ENCODE measurements at regions not wholly inside any gene's neighbourhood (a gene's known extent, or its start where the extent isn't known, plus 50 kb on each side); places are given as distances from the start of the nearest gene placed in this dataset.

DNA sequence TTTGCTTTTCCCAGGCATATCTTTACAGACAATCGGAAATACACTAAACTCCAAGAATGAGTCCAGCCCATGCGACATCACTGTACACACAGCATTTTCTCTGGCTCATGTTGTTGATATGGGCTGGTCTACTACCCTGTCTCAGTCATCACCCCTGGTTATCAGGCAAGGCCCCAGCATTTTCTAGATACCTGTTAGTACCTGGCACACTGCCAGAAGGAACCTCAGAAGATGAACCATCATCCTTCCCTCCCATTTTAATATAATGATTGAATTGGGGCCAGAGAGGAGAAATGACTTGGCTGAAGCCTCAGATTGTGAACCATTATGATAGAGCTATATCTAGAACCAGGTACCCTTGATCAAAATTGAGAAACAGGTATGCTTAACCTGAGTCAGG, 406.2 kb downstream of the CDH11 start:
- H3K27ac ChIP-seq (replicated peaks), result no peak overlapping the region
- TF ChIP-seq POLR2AphosphoS5 (IDR thresholded peaks at IDR 0.05; ENCODE audit: low read depth) (no peak), GABPA (IDR thresholded peaks at IDR 0.05; ENCODE audit: low read depth) (no peak), SPI1 (IDR thresholded peaks at IDR 0.05; ENCODE audit: borderline replicate concordance, low read depth) (no peak)
- TF ChIP-seq, protein P1, sequence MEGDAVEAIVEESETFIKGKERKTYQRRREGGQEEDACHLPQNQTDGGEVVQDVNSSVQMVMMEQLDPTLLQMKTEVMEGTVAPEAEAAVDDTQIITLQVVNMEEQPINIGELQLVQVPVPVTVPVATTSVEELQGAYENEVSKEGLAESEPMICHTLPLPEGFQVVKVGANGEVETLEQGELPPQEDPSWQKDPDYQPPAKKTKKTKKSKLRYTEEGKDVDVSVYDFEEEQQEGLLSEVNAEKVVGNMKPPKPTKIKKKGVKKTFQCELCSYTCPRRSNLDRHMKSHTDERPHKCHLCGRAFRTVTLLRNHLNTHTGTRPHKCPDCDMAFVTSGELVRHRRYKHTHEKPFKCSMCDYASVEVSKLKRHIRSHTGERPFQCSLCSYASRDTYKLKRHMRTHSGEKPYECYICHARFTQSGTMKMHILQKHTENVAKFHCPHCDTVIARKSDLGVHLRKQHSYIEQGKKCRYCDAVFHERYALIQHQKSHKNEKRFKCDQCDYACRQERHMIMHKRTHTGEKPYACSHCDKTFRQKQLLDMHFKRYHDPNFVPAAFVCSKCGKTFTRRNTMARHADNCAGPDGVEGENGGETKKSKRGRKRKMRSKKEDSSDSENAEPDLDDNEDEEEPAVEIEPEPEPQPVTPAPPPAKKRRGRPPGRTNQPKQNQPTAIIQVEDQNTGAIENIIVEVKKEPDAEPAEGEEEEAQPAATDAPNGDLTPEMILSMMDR (IDR thresholded peaks at IDR 0.05; ENCODE audit: insufficient read depth, low read length), result no peak
- TF ChIP-seq, protein P2, sequence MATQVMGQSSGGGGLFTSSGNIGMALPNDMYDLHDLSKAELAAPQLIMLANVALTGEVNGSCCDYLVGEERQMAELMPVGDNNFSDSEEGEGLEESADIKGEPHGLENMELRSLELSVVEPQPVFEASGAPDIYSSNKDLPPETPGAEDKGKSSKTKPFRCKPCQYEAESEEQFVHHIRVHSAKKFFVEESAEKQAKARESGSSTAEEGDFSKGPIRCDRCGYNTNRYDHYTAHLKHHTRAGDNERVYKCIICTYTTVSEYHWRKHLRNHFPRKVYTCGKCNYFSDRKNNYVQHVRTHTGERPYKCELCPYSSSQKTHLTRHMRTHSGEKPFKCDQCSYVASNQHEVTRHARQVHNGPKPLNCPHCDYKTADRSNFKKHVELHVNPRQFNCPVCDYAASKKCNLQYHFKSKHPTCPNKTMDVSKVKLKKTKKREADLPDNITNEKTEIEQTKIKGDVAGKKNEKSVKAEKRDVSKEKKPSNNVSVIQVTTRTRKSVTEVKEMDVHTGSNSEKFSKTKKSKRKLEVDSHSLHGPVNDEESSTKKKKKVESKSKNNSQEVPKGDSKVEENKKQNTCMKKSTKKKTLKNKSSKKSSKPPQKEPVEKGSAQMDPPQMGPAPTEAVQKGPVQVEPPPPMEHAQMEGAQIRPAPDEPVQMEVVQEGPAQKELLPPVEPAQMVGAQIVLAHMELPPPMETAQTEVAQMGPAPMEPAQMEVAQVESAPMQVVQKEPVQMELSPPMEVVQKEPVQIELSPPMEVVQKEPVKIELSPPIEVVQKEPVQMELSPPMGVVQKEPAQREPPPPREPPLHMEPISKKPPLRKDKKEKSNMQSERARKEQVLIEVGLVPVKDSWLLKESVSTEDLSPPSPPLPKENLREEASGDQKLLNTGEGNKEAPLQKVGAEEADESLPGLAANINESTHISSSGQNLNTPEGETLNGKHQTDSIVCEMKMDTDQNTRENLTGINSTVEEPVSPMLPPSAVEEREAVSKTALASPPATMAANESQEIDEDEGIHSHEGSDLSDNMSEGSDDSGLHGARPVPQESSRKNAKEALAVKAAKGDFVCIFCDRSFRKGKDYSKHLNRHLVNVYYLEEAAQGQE (IDR thresholded peaks at IDR 0.05; ENCODE audit: insufficient replicate concordance, low read depth), result no peak
- DNase-seq (ENCODE audit: low read depth in 1 of 2, low spot score in 1 of 2), result no peak
- H3K4me3 ChIP-seq (replicated peaks; ENCODE audit: insufficient read depth, low read length), result no peak overlapping the region
- no peaks in the 10 kb centered on the region for H3K27me3 ChIP-seq (ENCODE audit: insufficient read depth, poor library complexity, severe bottlenecking)

DNA sequence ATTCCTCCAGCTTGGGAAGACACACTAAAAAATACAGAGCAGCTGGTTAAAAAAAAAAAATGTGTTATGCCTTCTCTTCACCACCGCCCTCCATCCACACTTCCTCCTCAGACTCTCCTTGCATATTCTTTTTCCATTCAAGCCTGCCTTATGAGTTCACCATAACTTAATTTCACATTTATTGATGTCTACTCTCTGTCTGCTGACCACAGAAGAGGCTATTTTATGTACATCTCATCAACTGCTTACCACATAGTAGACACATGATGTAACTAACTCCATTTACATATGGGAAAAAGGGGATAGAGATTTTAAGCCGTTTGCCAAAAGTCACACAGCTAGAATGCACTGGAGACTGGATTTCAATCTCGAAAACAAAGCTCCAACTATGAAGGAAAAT, 409.8 kb downstream of the CDH11 start:
- no peaks in the 10 kb centered on the region for H3K27me3 ChIP-seq (ENCODE audit: insufficient read depth, poor library complexity, severe bottlenecking)
- no peak for DNase-seq (ENCODE audit: low read depth in 1 of 2, low spot score in 1 of 2)
- no peak overlapping the region for H3K4me3 ChIP-seq (replicated peaks; ENCODE audit: insufficient read depth, low read length)
- no peak for TF ChIP-seq POLR2AphosphoS5 (IDR thresholded peaks at IDR 0.05; ENCODE audit: low read depth)
- no peak for TF ChIP-seq GABPA (IDR thresholded peaks at IDR 0.05; ENCODE audit: low read depth)
- TF ChIP-seq, protein P2 (IDR thresholded peaks at IDR 0.05; ENCODE audit: insufficient replicate concordance, low read depth), result no peak
- TF ChIP-seq, protein P1 (IDR thresholded peaks at IDR 0.05; ENCODE audit: insufficient read depth, low read length), result no peak
- no peak for TF ChIP-seq SPI1 (IDR thresholded peaks at IDR 0.05; ENCODE audit: borderline replicate concordance, low read depth)
- no peak overlapping the region for H3K27ac ChIP-seq (replicated peaks)

DNA sequence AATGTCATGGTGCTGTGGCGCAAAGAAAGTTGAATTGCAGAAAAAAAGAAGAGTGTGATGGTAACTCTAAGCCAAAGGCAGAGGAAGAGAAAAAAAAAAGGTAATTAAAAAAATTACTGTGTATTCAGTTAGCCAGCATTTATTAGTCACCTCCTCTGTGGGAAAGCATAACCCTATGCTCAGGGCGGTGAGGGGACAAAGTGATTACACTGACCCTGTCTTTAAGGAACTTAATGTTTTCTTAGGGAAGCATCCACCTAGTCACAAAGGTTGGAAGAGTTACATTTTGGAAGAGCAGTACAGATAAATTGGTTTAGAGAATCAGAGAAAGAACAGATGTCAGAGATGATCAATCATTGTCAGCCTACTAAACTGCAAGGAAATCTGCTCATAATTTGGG, 410.3 kb downstream of the CDH11 start:
- Histone ChIP-seq H3K27me3 (ENCODE audit: insufficient read depth, poor library complexity, severe bottlenecking) (no peaks in the 10 kb centered on the region), H3K4me3 (replicated peaks; ENCODE audit: insufficient read depth, low read length) (no peak overlapping the region), H3K27ac (replicated peaks) (no peak overlapping the region)
- DNase-seq (ENCODE audit: low read depth in 1 of 2, low spot score in 1 of 2), result no peak
- TF ChIP-seq, protein P2 (IDR thresholded peaks at IDR 0.05; ENCODE audit: insufficient replicate concordance, low read depth), result no peak
- TF ChIP-seq POLR2AphosphoS5 (IDR thresholded peaks at IDR 0.05; ENCODE audit: low read depth) (no peak), SPI1 (IDR thresholded peaks at IDR 0.05; ENCODE audit: borderline replicate concordance, low read depth) (no peak), GABPA (IDR thresholded peaks at IDR 0.05; ENCODE audit: low read depth) (no peak)
- TF ChIP-seq, protein P1 (IDR thresholded peaks at IDR 0.05; ENCODE audit: insufficient read depth, low read length), result no peak

Measured in HL-60 (cell line).